Endothelial cell of umbilical vein (primary cell): ENCODE measurements at regions not wholly inside any gene's neighbourhood (a gene's known extent, or its start where the extent isn't known, plus 50 kb on each side); places are given as distances from the start of the nearest gene placed in this dataset.

Source experiments
- BruUV-seq: library from RNA; stranded (reverse); fragments of 400-500 nt; replicated peaks from 2 replicates; lab custom pipeline; 2021; lab: Mats Ljungman, UMichigan
- CTCF ChIA-PET: fragments of 300-600, 350-600 bp; sonication (Branson Sonifier 250); formaldehyde crosslinking; loops from one replicate; lab custom pipeline; 2021; ENCODE audit warnings: antibody characterized with exemption, inconsistent platforms; lab: Charles Lee
- POLR2A ChIA-PET: fragments of 300-600, 350-600 bp; sonication (Branson Sonifier 250); formaldehyde crosslinking; loops from one replicate; lab custom pipeline; 2021; ENCODE audit warnings: antibody characterized with exemption, inconsistent platforms; lab: Charles Lee
- DNase-seq: peaks from one replicate; pipeline ENCODE4 v3.0.0-alpha.2; 2011; ENCODE audit warnings: low read depth, low spot score
- FAIRE-seq: peaks from 2 replicates; lab custom pipeline; 2011; peaks lifted over from hg19 to GRCh38; lab: Jason Lieb, UNC
- H2AFZ ChIP-seq: 2 replicates; pipeline ENCODE4 v1.6.0; 2012; ENCODE audit warnings: low read depth, low read length, control low read depth, inconsistent platforms
- H3K27ac ChIP-seq: 2 replicates; pipeline ENCODE4 v1.5.1; 2011; ENCODE audit warnings: low read depth, mild to moderate bottlenecking, control low read depth, low read length, moderate library complexity; ENCODE audit not compliant: insufficient read depth
- H3K27me3 ChIP-seq, 2 experiments: 2 replicates each; pipeline versions ENCODE4 v1.6.0 to v1.6.1; 2011; ENCODE audit warnings: low read length in 2 of 2, mixed read lengths in 1 of 2; ENCODE audit not compliant: control insufficient read depth in 2 of 2, insufficient read depth in 2 of 2
- H3K36me3 ChIP-seq, 2 experiments: 2 replicates in 1 of 2; 3 replicates in 1 of 2; pipeline ENCODE4 v1.5.1; 2011; ENCODE audit warnings: low read length in 2 of 2, mild to moderate bottlenecking in 1 of 2, moderate library complexity in 1 of 2; ENCODE audit not compliant: control insufficient read depth in 2 of 2, insufficient read depth in 2 of 2; ENCODE audit errors: extremely low read depth in 1 of 2
- H3K4me1 ChIP-seq: 3 replicates; pipeline ENCODE4 v1.5.1; 2011; ENCODE audit warnings: mild to moderate bottlenecking, low read length; ENCODE audit not compliant: control insufficient read depth, insufficient read depth; ENCODE audit errors: extremely low read depth
- H3K4me2 ChIP-seq: 2 replicates; pipeline ENCODE4 v1.6.1; 2011; ENCODE audit warnings: low read length, control low read depth, mixed read lengths; ENCODE audit not compliant: insufficient read depth
- H3K4me3 ChIP-seq, 3 experiments: fragments of 200-600 bp in 1 of 3; sonication (generic), shearing (Covaris generic) in 1 of 3; replicated peaks in 1 of 3; 2 replicates each; pipeline ENCODE4 v1.5.1; 2011 to 2016; ENCODE audit warnings: control low read depth in 3 of 3, low read length in 3 of 3, mild to moderate bottlenecking in 2 of 3, inconsistent platforms in 1 of 3, low read depth in 1 of 3, moderate library complexity in 1 of 3; ENCODE audit not compliant: insufficient read depth in 1 of 3
- H3K79me2 ChIP-seq: 2 replicates; pipeline ENCODE4 v1.6.0; 2012; ENCODE audit warnings: low read length, inconsistent platforms; ENCODE audit not compliant: control insufficient read depth, insufficient read depth
- H3K9ac ChIP-seq: replicated peaks from 2 replicates; pipeline ENCODE3; 2011; ENCODE audit warnings: low read length, control low read depth; ENCODE audit not compliant: insufficient read depth; ENCODE audit errors: extremely low read depth
- H3K9me1 ChIP-seq: replicated peaks from 3 replicates; pipeline ENCODE4 v1.6.0; 2011; ENCODE audit warnings: mild to moderate bottlenecking, low read length; ENCODE audit not compliant: control insufficient read depth, insufficient read depth; ENCODE audit errors: extremely low read depth
- H3K9me3 ChIP-seq: replicated peaks from 2 replicates; pipeline ENCODE4 v1.5.1; 2012; ENCODE audit warnings: low read length, inconsistent platforms; ENCODE audit not compliant: control insufficient read depth, insufficient read depth
- H4K20me1 ChIP-seq: replicated peaks from 2 replicates; pipeline ENCODE3; 2011; ENCODE audit warnings: mild to moderate bottlenecking, low read length; ENCODE audit not compliant: control insufficient read depth, insufficient read depth; ENCODE audit errors: extremely low read depth
- EZH2 ChIP-seq: IDR thresholded peaks from 2 replicates; pipeline ENCODE4 v1.6.1; 2012; ENCODE audit warnings: borderline replicate concordance, low read depth, mild to moderate bottlenecking, moderate library complexity, low read length, inconsistent platforms; ENCODE audit not compliant: severe bottlenecking
- FOS ChIP-seq: IDR thresholded peaks from 2 replicates; pipeline ENCODE4 v1.6.1; 2011; ENCODE audit warnings: mild to moderate bottlenecking, low read length, moderate library complexity, borderline replicate concordance; ENCODE audit not compliant: insufficient read depth
- GATA2 ChIP-seq: IDR thresholded peaks from 2 replicates; pipeline ENCODE4 v1.7.0; 2011; ENCODE audit warnings: low read depth, mild to moderate bottlenecking, moderate library complexity, mixed read lengths, low read length; ENCODE audit not compliant: insufficient read length, insufficient read depth
- MYC ChIP-seq: IDR thresholded peaks from one replicate; pipeline ENCODE4 v1.6.1; 2011; ENCODE audit warnings: mild to moderate bottlenecking, low read depth, low read length
- dilution Hi-C: fragments of 300-500 bp; cut with MboI; formaldehyde crosslinking; loops from one replicate; pipeline ENCODE4 v1.15.0; 2019; ENCODE audit warnings: low sequenced_read_pairs; ENCODE audit not compliant: extremely low pct_ligation_motif_present
- intact Hi-C: fragments of 100-400 bp; cut with micrococcal nuclease; formaldehyde crosslinking; loops from one replicate; pipeline ENCODE4 v1.10.0; 2022

- H2AFZ ChIP-seq = no peak overlapping the region
- no peaks in the 10 kb centered on the region for H3K79me2 ChIP-seq
- CTCF ChIA-PET = no interaction called here
- H3K9me1 ChIP-seq = no peaks in the 10 kb centered on the region
- no peaks in the 10 kb centered on the region for H3K4me1 ChIP-seq
- H3K4me3 ChIP-seq = no peak overlapping the region
- TF ChIP-seq EZH2 (no peak), GATA2 (no peak), FOS (no peak)
- H3K36me3 ChIP-seq = no peaks in the 10 kb centered on the region
- no peak overlapping the region for H3K4me2 ChIP-seq
- H3K27me3 ChIP-seq = no peaks in the 10 kb centered on the region
- H4K20me1 ChIP-seq = no peaks in the 10 kb centered on the region
- POLR2A ChIA-PET = no interaction called here
- H3K27ac ChIP-seq = no peak overlapping the region
- no peak overlapping the region for H3K9ac ChIP-seq
- BruUV-seq = no TSS peak
- dilution Hi-C loops (no loop called here), intact Hi-C loops (no loop called here)
- DNase-seq = no peak
- H3K9me3 ChIP-seq = no peaks in the 10 kb centered on the region
- no peak for FAIRE-seq
Observed at GRCh38 chr3:175898194-175898593, 1039.1 kb downstream of the NAALADL2 start.

- FAIRE-seq = no peak
- Histone ChIP-seq H3K9me3 (no peaks in the 10 kb centered on the region), H3K36me3 (no peaks in the 10 kb centered on the region), H3K27me3 (no peaks in the 10 kb centered on the region), H2AFZ (no peak overlapping the region), H3K4me3 (no peak overlapping the region), H3K27ac (no peak overlapping the region), H3K9ac (no peak overlapping the region), H3K9me1 (no peaks in the 10 kb centered on the region), H3K4me2 (no peak overlapping the region), H3K79me2 (no peaks in the 10 kb centered on the region), H4K20me1 (no peaks in the 10 kb centered on the region), H3K4me1 (no peaks in the 10 kb centered on the region)
- DNase-seq = no peak
- ChIA-PET CTCF (no interaction called here), POLR2A (no interaction called here)
- TF ChIP-seq MYC = no peak
- dilution Hi-C loops (no loop called here), intact Hi-C loops (no loop called here)
- BruUV-seq = no TSS peak
Observed at GRCh38 chr3:175896655-175897054, 1037.5 kb downstream of the NAALADL2 start.
